ENCODE measurements at regions not wholly inside any gene's neighbourhood (a gene's known extent, or its start where the extent isn't known, plus 50 kb on each side); places are given as distances from the start of the nearest gene placed in this dataset.

DNA sequence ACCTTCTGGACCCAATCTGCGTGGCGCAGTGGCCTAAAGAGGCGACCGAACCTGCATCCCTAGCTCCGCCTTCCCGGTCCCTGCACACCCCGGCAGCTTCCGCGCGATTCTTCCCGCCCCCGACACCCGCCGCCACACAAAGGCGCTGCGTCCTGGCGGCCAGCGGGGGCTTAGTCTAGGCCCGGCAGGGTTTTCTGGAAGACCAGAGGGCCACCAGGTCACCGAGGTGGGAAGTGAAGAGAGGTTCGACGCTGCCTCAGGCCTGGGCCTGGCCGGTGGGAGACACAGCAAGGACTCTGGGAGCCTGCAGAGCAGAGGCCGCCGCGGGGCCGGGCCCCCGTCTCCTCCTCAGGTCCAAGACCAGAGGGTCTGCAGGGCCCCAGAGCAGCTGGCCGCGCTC is 154.9 kb downstream of the OR2B2 start:
- no peaks in the 10 kb centered on the region for H3K36me3 Mint-ChIP-seq (ENCODE audit: low read depth, unreplicated experiment)
- peaks cover 7% of the 10 kb centered on the region for H3K4me1 Mint-ChIP-seq (ENCODE audit: low read depth, unreplicated experiment)
- Histone ChIP-seq H3K4me2 (ENCODE audit: low read length) (peak overlapping the region; percentile 67), H3K9me3 (ENCODE audit: insufficient read depth, low read depth, low read length) (no peaks in the 10 kb centered on the region), H4K20me1 (ENCODE audit: insufficient read depth, low read length) (no peaks in the 10 kb centered on the region), H3K9ac (ENCODE audit: low read length) (no peak overlapping the region), H3K4me1 (ENCODE audit: insufficient read depth, low read length) (peaks cover 2% of the 10 kb centered on the region), H3K27me3 (ENCODE audit: insufficient read depth, low read length) (peaks cover 17% of the 10 kb centered on the region), H2AFZ (ENCODE audit: low read depth, low read length) (peak overlapping the region; percentile 58), H3K27ac (ENCODE audit: low read depth, low read length) (no peak overlapping the region), H3K4me3 (ENCODE audit: insufficient read depth, low read depth, low read length) (no peak overlapping the region), H3K36me3 (ENCODE audit: insufficient read depth, low read length) (no peaks in the 10 kb centered on the region), H3K79me2 (ENCODE audit: insufficient read depth, low read length) (no peaks in the 10 kb centered on the region)
- H3K4me3 Mint-ChIP-seq (ENCODE audit: unreplicated experiment) = peak overlapping the region; percentile 40
- no peaks in the 10 kb centered on the region for H3K9me3 Mint-ChIP-seq (ENCODE audit: unreplicated experiment)
- no peak for DNase-seq (ENCODE audit: low read depth)
- no peak for FAIRE-seq
- peaks cover 14% of the 10 kb centered on the region for H3K27me3 Mint-ChIP-seq (ENCODE audit: low read depth, unreplicated experiment)
- H3K27ac Mint-ChIP-seq (ENCODE audit: unreplicated experiment) = no peak overlapping the region
- no peak for TF ChIP-seq EZH2 (IDR thresholded peaks at IDR 0.05; ENCODE audit: insufficient read depth, low read length)
- TF ChIP-seq, protein P1, sequence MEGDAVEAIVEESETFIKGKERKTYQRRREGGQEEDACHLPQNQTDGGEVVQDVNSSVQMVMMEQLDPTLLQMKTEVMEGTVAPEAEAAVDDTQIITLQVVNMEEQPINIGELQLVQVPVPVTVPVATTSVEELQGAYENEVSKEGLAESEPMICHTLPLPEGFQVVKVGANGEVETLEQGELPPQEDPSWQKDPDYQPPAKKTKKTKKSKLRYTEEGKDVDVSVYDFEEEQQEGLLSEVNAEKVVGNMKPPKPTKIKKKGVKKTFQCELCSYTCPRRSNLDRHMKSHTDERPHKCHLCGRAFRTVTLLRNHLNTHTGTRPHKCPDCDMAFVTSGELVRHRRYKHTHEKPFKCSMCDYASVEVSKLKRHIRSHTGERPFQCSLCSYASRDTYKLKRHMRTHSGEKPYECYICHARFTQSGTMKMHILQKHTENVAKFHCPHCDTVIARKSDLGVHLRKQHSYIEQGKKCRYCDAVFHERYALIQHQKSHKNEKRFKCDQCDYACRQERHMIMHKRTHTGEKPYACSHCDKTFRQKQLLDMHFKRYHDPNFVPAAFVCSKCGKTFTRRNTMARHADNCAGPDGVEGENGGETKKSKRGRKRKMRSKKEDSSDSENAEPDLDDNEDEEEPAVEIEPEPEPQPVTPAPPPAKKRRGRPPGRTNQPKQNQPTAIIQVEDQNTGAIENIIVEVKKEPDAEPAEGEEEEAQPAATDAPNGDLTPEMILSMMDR (IDR thresholded peaks at IDR 0.05; ENCODE audit: insufficient read depth, low read depth, low read length) = no peak

DNA sequence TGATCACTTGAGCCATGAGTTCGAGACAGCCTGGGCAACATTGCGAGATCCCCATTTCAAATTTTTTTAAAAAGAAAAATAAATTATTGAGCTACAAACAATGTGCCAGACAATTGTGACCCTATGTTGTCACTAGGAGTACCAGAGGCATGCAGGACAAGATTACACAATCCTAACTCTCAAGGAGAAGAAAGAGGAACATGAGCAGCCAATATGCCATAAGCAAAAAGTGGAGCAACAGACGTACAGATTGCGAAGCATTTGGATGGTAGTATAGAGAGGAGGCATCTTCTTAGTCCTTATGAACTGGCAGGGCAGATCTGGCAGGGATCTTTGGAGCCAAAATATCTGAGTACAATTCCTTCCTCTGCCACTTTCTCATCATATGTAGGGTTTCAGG is 156.4 kb downstream of the OR2B2 start:
- H3K4me1 Mint-ChIP-seq (ENCODE audit: low read depth, unreplicated experiment) = peaks cover 5% of the 10 kb centered on the region
- no peak overlapping the region for H3K4me3 Mint-ChIP-seq (ENCODE audit: unreplicated experiment)
- H3K4me2 ChIP-seq (ENCODE audit: low read length) = no peak overlapping the region
- FAIRE-seq (no peak), DNase-seq (ENCODE audit: low read depth) (no peak)
- H3K27ac ChIP-seq (ENCODE audit: low read depth, low read length) = no peak overlapping the region
- no peak overlapping the region for H3K27ac Mint-ChIP-seq (ENCODE audit: unreplicated experiment)
- no peak overlapping the region for H2AFZ ChIP-seq (ENCODE audit: low read depth, low read length)
- no peaks in the 10 kb centered on the region for H3K9me3 ChIP-seq (ENCODE audit: insufficient read depth, low read depth, low read length)
- H3K4me1 ChIP-seq (ENCODE audit: insufficient read depth, low read length) = no peaks in the 10 kb centered on the region
- H3K36me3 ChIP-seq (ENCODE audit: insufficient read depth, low read length) = no peaks in the 10 kb centered on the region
- H3K79me2 ChIP-seq (ENCODE audit: insufficient read depth, low read length) = no peaks in the 10 kb centered on the region
- no peak overlapping the region for H3K4me3 ChIP-seq (ENCODE audit: insufficient read depth, low read depth, low read length)
- H3K36me3 Mint-ChIP-seq (ENCODE audit: low read depth, unreplicated experiment) = no peaks in the 10 kb centered on the region
- peaks cover 10% of the 10 kb centered on the region for H3K27me3 Mint-ChIP-seq (ENCODE audit: low read depth, unreplicated experiment)
- H3K9ac ChIP-seq (ENCODE audit: low read length) = no peak overlapping the region
- peaks cover 12% of the 10 kb centered on the region for H3K27me3 ChIP-seq (ENCODE audit: insufficient read depth, low read length)
- no peaks in the 10 kb centered on the region for H4K20me1 ChIP-seq (ENCODE audit: insufficient read depth, low read length)
- no peaks in the 10 kb centered on the region for H3K9me3 Mint-ChIP-seq (ENCODE audit: unreplicated experiment)
- TF ChIP-seq, protein P1 (IDR thresholded peaks at IDR 0.05; ENCODE audit: insufficient read depth, low read depth, low read length) = no peak
- no peak for TF ChIP-seq EZH2 (IDR thresholded peaks at IDR 0.05; ENCODE audit: insufficient read depth, low read length)

DNA sequence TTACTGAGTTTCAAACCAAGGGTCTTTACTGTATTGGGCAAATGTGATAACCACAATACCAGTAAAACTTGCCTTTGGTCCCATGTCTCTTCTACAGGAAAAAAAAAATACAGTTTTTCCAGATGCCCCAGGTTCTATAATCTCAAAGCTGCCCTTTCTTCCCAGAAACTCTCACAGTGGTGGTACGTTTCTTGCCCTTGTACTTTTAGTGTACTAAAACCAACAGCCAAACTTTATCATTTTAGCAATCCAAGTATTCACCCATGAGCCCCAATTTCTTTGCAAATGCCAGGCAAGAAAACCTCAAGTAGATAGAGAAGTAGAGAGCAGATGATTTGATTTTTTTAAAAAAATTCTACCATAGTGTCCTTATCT is 157.8 kb downstream of the OR2B2 start:
- peaks cover 12% of the 10 kb centered on the region for H3K27me3 ChIP-seq (ENCODE audit: insufficient read depth, low read length)
- no peak for TF ChIP-seq EZH2 (IDR thresholded peaks at IDR 0.05; ENCODE audit: insufficient read depth, low read length)
- TF ChIP-seq, protein P1 (IDR thresholded peaks at IDR 0.05; ENCODE audit: insufficient read depth, low read depth, low read length) = peak; percentile 1
- peak overlapping the region; percentile 59 for H3K4me3 ChIP-seq (ENCODE audit: insufficient read depth, low read depth, low read length)
- peak overlapping the region; percentile 63 for H2AFZ ChIP-seq (ENCODE audit: low read depth, low read length)
- H3K4me1 ChIP-seq (ENCODE audit: insufficient read depth, low read length) = no peaks in the 10 kb centered on the region
- Mint-ChIP-seq H3K4me3 (ENCODE audit: unreplicated experiment) (peak overlapping the region; percentile 95), H3K27ac (ENCODE audit: unreplicated experiment) (no peak overlapping the region), H3K27me3 (ENCODE audit: low read depth, unreplicated experiment) (peaks cover 7% of the 10 kb centered on the region), H3K4me1 (ENCODE audit: low read depth, unreplicated experiment) (no peaks in the 10 kb centered on the region), H3K9me3 (ENCODE audit: unreplicated experiment) (no peaks in the 10 kb centered on the region), H3K36me3 (ENCODE audit: low read depth, unreplicated experiment) (no peaks in the 10 kb centered on the region)
- no peaks in the 10 kb centered on the region for H3K9me3 ChIP-seq (ENCODE audit: insufficient read depth, low read depth, low read length)
- FAIRE-seq (no peak), DNase-seq (ENCODE audit: low read depth) (no peak)
- no peaks in the 10 kb centered on the region for H3K79me2 ChIP-seq (ENCODE audit: insufficient read depth, low read length)
- H3K36me3 ChIP-seq (ENCODE audit: insufficient read depth, low read length) = no peaks in the 10 kb centered on the region
- H4K20me1 ChIP-seq (ENCODE audit: insufficient read depth, low read length) = no peaks in the 10 kb centered on the region
- peak overlapping the region; percentile 24 for H3K9ac ChIP-seq (ENCODE audit: low read length)
- H3K4me2 ChIP-seq (ENCODE audit: low read length) = peak overlapping the region; percentile 100
- no peak overlapping the region for H3K27ac ChIP-seq (ENCODE audit: low read depth, low read length)

All from astrocyte (in vitro differentiated cells and primary cell).